Endometrial microvascular endothelial cells (primary cell): ENCODE measurements at regions not wholly inside any gene's neighbourhood (a gene's known extent, or its start where the extent isn't known, plus 50 kb on each side); places are given as distances from the start of the nearest gene placed in this dataset.

ENCODE experiments used
- in situ Hi-C: cut with HindIII; loops from 2 replicates; pipeline ENCODE4 v1.10.0; 2017; ENCODE audit warnings: low sequenced_read_pairs, low pct_unique_long_range_greater_than_20kb; ENCODE audit errors: inconsistent ontology term

GRCh38 chr5:125331987-125332598 is 585.7 kb upstream of the ZNF608 start:
- in situ Hi-C loops: no loop called here

GRCh38 chr5:125333416-125333815 is 587.0 kb upstream of the ZNF608 start:
- in situ Hi-C loops: no loop called here

GRCh38 chr5:125336401-125336800 is 590.0 kb upstream of the ZNF608 start:
- in situ Hi-C loops: no loop called here

- in situ Hi-C loops: no loop called here
These were observed 590.9 kb upstream of the ZNF608 start for GRCh38 chr5:125337294-125337693.

- in situ Hi-C loops: no loop called here
These were observed 592.2 kb upstream of the ZNF608 start for GRCh38 chr5:125338440-125339174.

GRCh38 chr5:125341436-125341835 is 595.0 kb upstream of the ZNF608 start:
- in situ Hi-C loops: no loop called here

- in situ Hi-C loops: no loop called here
These were observed 596.6 kb upstream of the ZNF608 start for GRCh38 chr5:125343015-125343414.

GRCh38 chr5:125346316-125346715 is 599.9 kb upstream of the ZNF608 start:
- in situ Hi-C loops: no loop called here

- in situ Hi-C loops: no loop called here
These were observed 601.8 kb upstream of the ZNF608 start for GRCh38 chr5:125348221-125348692.

- in situ Hi-C loops: no loop called here
These were observed 602.7 kb upstream of the ZNF608 start for GRCh38 chr5:125348936-125349831.

GRCh38 chr5:125357660-125358059 is 611.2 kb upstream of the ZNF608 start:
- in situ Hi-C loops: no loop called here

GRCh38 chr5:125365747-125366146 is 619.3 kb upstream of the ZNF608 start:
- in situ Hi-C loops: no loop called here

- in situ Hi-C loops: no loop called here
These were observed 621.3 kb upstream of the ZNF608 start for GRCh38 chr5:125367702-125368101.

- in situ Hi-C loops: no loop called here
These were observed 624.2 kb upstream of the ZNF608 start for GRCh38 chr5:125370461-125371205.

- in situ Hi-C loops: no loop called here
These were observed 626.5 kb upstream of the ZNF608 start for GRCh38 chr5:125372694-125373631.

- in situ Hi-C loops: no loop called here
These were observed 628.7 kb upstream of the ZNF608 start for GRCh38 chr5:125375143-125375542.

- in situ Hi-C loops: no loop called here
These were observed 629.7 kb upstream of the ZNF608 start for GRCh38 chr5:125376059-125376641.

GRCh38 chr5:125377141-125377540 is 630.7 kb upstream of the ZNF608 start:
- in situ Hi-C loops: no loop called here
